ENCODE measurements at regions not wholly inside any gene's neighbourhood (a gene's known extent, or its start where the extent isn't known, plus 50 kb on each side); places are given as distances from the start of the nearest gene placed in this dataset.

DNA sequence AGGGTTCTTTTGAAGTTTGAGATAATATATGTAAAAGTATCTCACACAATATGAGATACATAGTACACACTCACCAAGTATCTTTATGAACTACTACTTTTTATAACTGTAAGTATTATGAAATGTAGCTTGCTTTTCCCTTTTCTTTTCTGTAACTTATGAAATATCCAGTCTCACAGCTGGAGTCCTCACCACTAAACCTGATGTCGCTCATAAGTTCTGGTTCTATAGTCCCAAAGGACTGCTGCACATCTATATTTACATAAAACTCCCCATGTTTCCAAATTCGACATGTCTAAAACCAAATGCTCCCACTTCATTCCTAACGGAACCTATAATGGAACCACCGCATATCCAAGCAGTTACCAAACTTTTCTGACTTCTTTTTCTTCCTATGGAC, 186.5 kb upstream of the SLC7A11 start:
- Histone ChIP-seq H3K79me2 (ENCODE audit: insufficient read depth, low read length) (no peaks in the 10 kb centered on the region), H3K36me3 (ENCODE audit: insufficient read depth, low read length) (no peaks in the 10 kb centered on the region), H4K20me1 (ENCODE audit: insufficient read depth, low read length) (no peaks in the 10 kb centered on the region), H2AFZ (ENCODE audit: low read length) (no peak overlapping the region), H3K4me2 (ENCODE audit: insufficient read depth, low read length) (no peak overlapping the region), H3K9me3 (ENCODE audit: low read depth, low read length) (no peaks in the 10 kb centered on the region), H3K27ac (ENCODE audit: low read depth, low read length) (no peak overlapping the region), H3K27me3 (ENCODE audit: insufficient read depth, low read length) (no peaks in the 10 kb centered on the region), H3K4me3 (ENCODE audit: insufficient read depth, low read length) (no peak overlapping the region), H3K4me1 (ENCODE audit: insufficient read depth, low read length) (no peaks in the 10 kb centered on the region)
- no peak for DNase-seq (ENCODE audit: insufficient read length, low spot score, missing footprints)
- TF ChIP-seq, protein P1, sequence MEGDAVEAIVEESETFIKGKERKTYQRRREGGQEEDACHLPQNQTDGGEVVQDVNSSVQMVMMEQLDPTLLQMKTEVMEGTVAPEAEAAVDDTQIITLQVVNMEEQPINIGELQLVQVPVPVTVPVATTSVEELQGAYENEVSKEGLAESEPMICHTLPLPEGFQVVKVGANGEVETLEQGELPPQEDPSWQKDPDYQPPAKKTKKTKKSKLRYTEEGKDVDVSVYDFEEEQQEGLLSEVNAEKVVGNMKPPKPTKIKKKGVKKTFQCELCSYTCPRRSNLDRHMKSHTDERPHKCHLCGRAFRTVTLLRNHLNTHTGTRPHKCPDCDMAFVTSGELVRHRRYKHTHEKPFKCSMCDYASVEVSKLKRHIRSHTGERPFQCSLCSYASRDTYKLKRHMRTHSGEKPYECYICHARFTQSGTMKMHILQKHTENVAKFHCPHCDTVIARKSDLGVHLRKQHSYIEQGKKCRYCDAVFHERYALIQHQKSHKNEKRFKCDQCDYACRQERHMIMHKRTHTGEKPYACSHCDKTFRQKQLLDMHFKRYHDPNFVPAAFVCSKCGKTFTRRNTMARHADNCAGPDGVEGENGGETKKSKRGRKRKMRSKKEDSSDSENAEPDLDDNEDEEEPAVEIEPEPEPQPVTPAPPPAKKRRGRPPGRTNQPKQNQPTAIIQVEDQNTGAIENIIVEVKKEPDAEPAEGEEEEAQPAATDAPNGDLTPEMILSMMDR (IDR thresholded peaks at IDR 0.05; ENCODE audit: extremely low read depth, low read depth, low read length), result no peak

DNA sequence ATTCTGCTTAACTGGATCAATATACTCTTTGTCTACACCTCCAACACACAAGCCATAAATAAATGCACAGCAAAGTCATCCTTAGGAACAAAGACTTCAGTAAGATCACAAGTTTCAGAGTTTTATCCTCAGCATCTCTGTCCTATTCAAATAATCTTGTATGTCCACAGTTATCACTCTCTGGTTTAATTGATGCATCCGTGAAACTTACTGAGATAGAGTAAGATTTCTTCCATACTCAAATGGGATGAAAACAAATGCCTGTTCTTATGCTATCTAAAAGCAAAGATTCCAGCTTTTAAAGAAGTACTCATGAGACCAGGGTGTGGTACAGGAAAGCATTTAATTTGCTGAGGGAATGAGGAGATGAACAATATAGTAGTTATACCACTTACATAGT, 184.6 kb upstream of the SLC7A11 start:
- H3K4me1 ChIP-seq (ENCODE audit: insufficient read depth, low read length), result no peaks in the 10 kb centered on the region
- TF ChIP-seq, protein P1 (IDR thresholded peaks at IDR 0.05; ENCODE audit: extremely low read depth, low read depth, low read length), result no peak
- H2AFZ ChIP-seq (ENCODE audit: low read length), result no peak overlapping the region
- DNase-seq (ENCODE audit: insufficient read length, low spot score, missing footprints), result no peak
- H4K20me1 ChIP-seq (ENCODE audit: insufficient read depth, low read length), result no peaks in the 10 kb centered on the region
- H3K9me3 ChIP-seq (ENCODE audit: low read depth, low read length), result no peaks in the 10 kb centered on the region
- H3K4me3 ChIP-seq (ENCODE audit: insufficient read depth, low read length), result no peak overlapping the region
- H3K27me3 ChIP-seq (ENCODE audit: insufficient read depth, low read length), result no peaks in the 10 kb centered on the region
- no peak overlapping the region for H3K4me2 ChIP-seq (ENCODE audit: insufficient read depth, low read length)
- no peak overlapping the region for H3K27ac ChIP-seq (ENCODE audit: low read depth, low read length)
- H3K79me2 ChIP-seq (ENCODE audit: insufficient read depth, low read length), result no peaks in the 10 kb centered on the region
- H3K36me3 ChIP-seq (ENCODE audit: insufficient read depth, low read length), result no peaks in the 10 kb centered on the region

DNA sequence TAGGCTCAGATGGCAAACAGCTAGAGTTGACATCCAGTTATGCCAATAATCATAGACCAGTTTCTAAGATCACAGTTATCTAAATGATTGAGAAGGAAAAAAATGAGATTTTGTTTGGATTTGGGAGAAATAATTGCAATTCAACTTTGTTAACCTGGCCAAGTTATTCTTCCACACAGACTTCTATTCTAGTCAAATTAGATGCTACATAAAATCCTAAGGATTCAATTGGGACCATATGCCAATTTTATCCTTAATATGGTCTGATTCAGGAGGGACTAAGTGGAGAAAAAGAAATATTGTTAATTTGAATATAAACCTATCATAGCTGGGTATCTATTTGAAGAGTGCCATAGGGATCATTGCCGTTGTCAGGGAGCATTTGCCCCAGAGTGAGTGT, 178.3 kb upstream of the SLC7A11 start:
- Histone ChIP-seq H3K4me3 (ENCODE audit: insufficient read depth, low read length) (no peak overlapping the region), H3K9me3 (ENCODE audit: low read depth, low read length) (no peaks in the 10 kb centered on the region), H2AFZ (ENCODE audit: low read length) (no peak overlapping the region), H4K20me1 (ENCODE audit: insufficient read depth, low read length) (no peaks in the 10 kb centered on the region), H3K4me1 (ENCODE audit: insufficient read depth, low read length) (no peaks in the 10 kb centered on the region), H3K4me2 (ENCODE audit: insufficient read depth, low read length) (no peak overlapping the region), H3K36me3 (ENCODE audit: insufficient read depth, low read length) (no peaks in the 10 kb centered on the region), H3K27ac (ENCODE audit: low read depth, low read length) (no peak overlapping the region), H3K27me3 (ENCODE audit: insufficient read depth, low read length) (no peaks in the 10 kb centered on the region), H3K79me2 (ENCODE audit: insufficient read depth, low read length) (no peaks in the 10 kb centered on the region)
- DNase-seq (ENCODE audit: insufficient read length, low spot score, missing footprints), result no peak
- TF ChIP-seq, protein P1 (IDR thresholded peaks at IDR 0.05; ENCODE audit: extremely low read depth, low read depth, low read length), result no peak

DNA sequence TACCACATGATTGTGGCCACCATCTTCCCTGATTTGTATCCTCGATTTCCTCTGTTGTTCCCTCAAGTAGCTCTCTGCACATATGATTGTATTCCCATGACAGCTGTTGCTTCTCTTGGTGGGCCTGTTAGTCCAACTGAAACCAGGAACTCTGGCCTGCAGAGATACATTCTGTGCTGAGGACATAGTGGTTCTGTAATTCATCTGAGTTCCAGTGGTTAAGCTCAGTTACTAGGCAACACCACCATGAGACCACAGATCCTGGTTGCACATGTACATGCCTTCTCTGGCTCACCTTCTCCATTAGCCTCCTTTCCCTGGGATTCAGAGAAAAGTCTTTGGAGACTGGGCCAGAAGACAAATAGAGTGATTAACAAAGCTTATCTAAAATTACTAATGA, 172.1 kb upstream of the SLC7A11 start:
- Histone ChIP-seq H4K20me1 (ENCODE audit: insufficient read depth, low read length) (no peaks in the 10 kb centered on the region), H3K9me3 (ENCODE audit: low read depth, low read length) (no peaks in the 10 kb centered on the region), H3K27ac (ENCODE audit: low read depth, low read length) (no peak overlapping the region), H3K4me2 (ENCODE audit: insufficient read depth, low read length) (no peak overlapping the region), H3K4me3 (ENCODE audit: insufficient read depth, low read length) (no peak overlapping the region), H3K36me3 (ENCODE audit: insufficient read depth, low read length) (no peaks in the 10 kb centered on the region), H3K27me3 (ENCODE audit: insufficient read depth, low read length) (no peaks in the 10 kb centered on the region), H3K4me1 (ENCODE audit: insufficient read depth, low read length) (no peaks in the 10 kb centered on the region), H2AFZ (ENCODE audit: low read length) (no peak overlapping the region), H3K79me2 (ENCODE audit: insufficient read depth, low read length) (no peaks in the 10 kb centered on the region)
- DNase-seq (ENCODE audit: insufficient read length, low spot score, missing footprints), result no peak
- TF ChIP-seq, protein P1 (IDR thresholded peaks at IDR 0.05; ENCODE audit: extremely low read depth, low read depth, low read length), result no peak
